HepG2 (cell line): ENCODE measurements at regions not wholly inside any gene's neighbourhood (a gene's known extent, or its start where the extent isn't known, plus 50 kb on each side); places are given as distances from the start of the nearest gene placed in this dataset.

Experiments
- ATAC-seq: fragments of 200-7000 bp; cut with Tn5 transposase; 3 replicates; pipeline ENCODE4 v1.9.1; 2020; ENCODE audit warnings: mild to moderate bottlenecking, moderate library complexity
- BruUV-seq: library from RNA; stranded (reverse); fragments of 400-500 nt; replicated peaks from 2 replicates; lab custom pipeline; 2021; lab: Mats Ljungman, UMichigan
- CTCF ChIA-PET: fragments of 300-600 bp; formaldehyde crosslinking; extraction: SDS; loops from one replicate; lab custom pipeline; 2021; ENCODE audit warnings: low total read pairs, inconsistent platforms, low intra/inter-chr PET ratio; lab: Yijun Ruan, JAX
- POLR2A ChIA-PET: fragments of 350-600 bp; sonication (Branson Sonifier 250); formaldehyde crosslinking; loops from one replicate; lab custom pipeline; 2020; ENCODE audit warnings: antibody characterized with exemption, inconsistent platforms; lab: Yijun Ruan, JAX
- DNase-seq: peaks from one replicate; pipeline ENCODE4 v3.0.0-alpha.2; 2015; ENCODE audit warnings: low spot score
- FAIRE-seq: peaks from 3 replicates; lab custom pipeline; 2011; peaks lifted over from hg19 to GRCh38; lab: Jason Lieb, UNC
- H2AFZ ChIP-seq: one replicate; pipeline ENCODE4 v1.6.1; 2011; ENCODE audit warnings: low read length, inconsistent platforms
- H3K27ac ChIP-seq: fragments of 300-600 bp; 3 replicates; pipeline ENCODE4 v1.8.0; 2011; ENCODE audit warnings: mixed run types, mild to moderate bottlenecking, mixed read lengths, low read length, inconsistent platforms; ENCODE audit not compliant: insufficient read depth; ENCODE audit errors: extremely low read length
- H3K27me3 ChIP-seq, 2 experiments: fragments of 200-600 bp in 1 of 2; 2 replicates in 1 of 2; 3 replicates in 1 of 2; pipeline versions ENCODE4 v1.6.0 to v1.8.0; 2011; ENCODE audit warnings: low read length in 2 of 2, mild to moderate bottlenecking in 2 of 2, moderate library complexity in 2 of 2, inconsistent platforms in 1 of 2; ENCODE audit not compliant: insufficient read depth in 2 of 2, control insufficient read depth in 1 of 2
- H3K36me3 ChIP-seq, 2 experiments: fragments of 200-600 bp in 1 of 2; replicated peaks in 1 of 2; 2 replicates in 1 of 2; 3 replicates in 1 of 2; pipeline versions ENCODE4 v1.5.1 to v1.8.0; 2011; ENCODE audit warnings: low read length in 2 of 2, inconsistent platforms in 1 of 2; ENCODE audit not compliant: insufficient read depth in 2 of 2, control insufficient read depth in 1 of 2
- H3K4me1 ChIP-seq: 2 replicates; pipeline ENCODE4 v1.5.1; 2012; ENCODE audit warnings: low read length, inconsistent platforms; ENCODE audit not compliant: insufficient read depth
- H3K4me2 ChIP-seq: 2 replicates; pipeline ENCODE4 v1.6.0; 2011; ENCODE audit warnings: low read depth, low read length, inconsistent platforms
- H3K4me3 ChIP-seq, 3 experiments: fragments of 200-600 bp in 1 of 3; sonication (generic), shearing (Covaris generic) in 1 of 3; replicated peaks in 1 of 3; 2 replicates each; pipeline ENCODE4 v1.5.1; 2011 to 2016; ENCODE audit warnings: low read length in 3 of 3, inconsistent platforms in 2 of 3, low read depth in 2 of 3, mild to moderate bottlenecking in 2 of 3, control low read depth in 1 of 3, mixed read lengths in 1 of 3; ENCODE audit not compliant: insufficient read depth in 1 of 3
- H3K79me2 ChIP-seq: one replicate; pipeline ENCODE4 v1.6.1; 2011; ENCODE audit warnings: low read length, inconsistent platforms; ENCODE audit not compliant: insufficient read depth
- H3K9ac ChIP-seq: 2 replicates; pipeline ENCODE4 v1.6.0; 2011; ENCODE audit warnings: mild to moderate bottlenecking, low read depth, low read length, inconsistent platforms; ENCODE audit not compliant: insufficient read depth
- H3K9me3 ChIP-seq: 2 replicates; pipeline ENCODE4 v1.5.1; 2012; ENCODE audit warnings: mild to moderate bottlenecking, low read length
- H4K20me1 ChIP-seq: 2 replicates; pipeline ENCODE4 v1.6.0; 2011; ENCODE audit warnings: inconsistent platforms, mild to moderate bottlenecking, low read length, moderate library complexity; ENCODE audit not compliant: insufficient read depth
- FOSL1 ChIP-seq: sonication (generic); formaldehyde crosslinking; IDR thresholded peaks from 2 replicates; pipeline ENCODE4 v1.9.0; 2021; ENCODE audit warnings: missing genetic modification reagents, borderline replicate concordance
- GPBP1L1 ChIP-seq: sonication (generic); formaldehyde crosslinking; IDR thresholded peaks from 2 replicates; pipeline ENCODE4 v1.5.0; 2020; ENCODE audit warnings: mild to moderate bottlenecking, missing genetic modification reagents
- HNRNPK ChIP-seq: fragments of 200-400 bp; formaldehyde crosslinking; IDR thresholded peaks from 2 replicates; pipeline ENCODE4 v1.6.1; 2018; ENCODE audit warnings: low read length, low read depth, moderate library complexity, mild to moderate bottlenecking; ENCODE audit not compliant: poor library complexity, severe bottlenecking
- HOXA5 ChIP-seq: sonication (generic); formaldehyde crosslinking; IDR thresholded peaks from 2 replicates; pipeline ENCODE4 v1.4.0; 2020; ENCODE audit warnings: missing genetic modification reagents
- MXD4 ChIP-seq: IDR thresholded peaks from 2 replicates; pipeline ENCODE4 v1.6.1; 2016; ENCODE audit warnings: mild to moderate bottlenecking, missing biosample characterization, missing genetic modification reagents
- NR2F2 ChIP-seq: IDR thresholded peaks from 2 replicates; pipeline ENCODE4 v1.6.1; 2012; ENCODE audit warnings: low read depth, inconsistent platforms, borderline replicate concordance
- PHF20 ChIP-seq: sonication (generic); formaldehyde crosslinking; IDR thresholded peaks from 2 replicates; pipeline ENCODE4 v1.5.0; 2020; ENCODE audit warnings: mild to moderate bottlenecking, missing genetic modification reagents
- PHF5A ChIP-seq: IDR thresholded peaks from one replicate; pipeline ENCODE4 v1.6.1; 2018; ENCODE audit warnings: low read depth, missing genetic modification reagents; ENCODE audit not compliant: unreplicated experiment
- SAFB2 ChIP-seq: sonication (generic); formaldehyde crosslinking; IDR thresholded peaks from 2 replicates; pipeline ENCODE4 v1.5.1; 2020; ENCODE audit warnings: missing genetic modification reagents, low read depth, mild to moderate bottlenecking, borderline replicate concordance
- SOX5 ChIP-seq: IDR thresholded peaks from 2 replicates; pipeline ENCODE4 v1.6.1; 2016; ENCODE audit warnings: borderline replicate concordance
- ZNF121 ChIP-seq: sonication (generic); formaldehyde crosslinking; IDR thresholded peaks from 2 replicates; pipeline ENCODE4 v1.5.0; 2020; ENCODE audit warnings: mild to moderate bottlenecking, missing genetic modification reagents
- ZNF713 ChIP-seq: sonication (generic); formaldehyde crosslinking; IDR thresholded peaks from 2 replicates; pipeline ENCODE4 v1.4.0; 2020; ENCODE audit warnings: mild to moderate bottlenecking, missing genetic modification reagents
- ZNF775 ChIP-seq: sonication (generic); formaldehyde crosslinking; IDR thresholded peaks from 2 replicates; pipeline ENCODE4 v1.4.0; 2020; ENCODE audit warnings: missing genetic modification reagents, mild to moderate bottlenecking, moderate library complexity, borderline replicate concordance
- WGBS: methylation state at CpG from one replicate; pipeline ENCODE4 v1.1.6; 2017; ENCODE audit warnings: low lambda C conversion rate; 5-methylcytosine and 5-hydroxymethylcytosine counted together
- in situ Hi-C: cut with HindIII; loops from 2 replicates; pipeline ENCODE4 v1.10.0; 2017; ENCODE audit warnings: low pct_unique_long_range_greater_than_20kb; ENCODE audit not compliant: extremely low pct_ligation_motif_present
- intact Hi-C: fragments of 100-400 bp; cut with micrococcal nuclease; formaldehyde crosslinking; loops from one replicate; pipeline ENCODE4 v1.10.0; 2022; ENCODE audit not compliant: unreplicated experiment
- TF ChIP-seq, protein P1 (sequence below): IDR thresholded peaks from 2 replicates; pipeline ENCODE4 v1.6.1; 2012; ENCODE audit warnings: low read length, improper control_type of control experiment

DNA sequence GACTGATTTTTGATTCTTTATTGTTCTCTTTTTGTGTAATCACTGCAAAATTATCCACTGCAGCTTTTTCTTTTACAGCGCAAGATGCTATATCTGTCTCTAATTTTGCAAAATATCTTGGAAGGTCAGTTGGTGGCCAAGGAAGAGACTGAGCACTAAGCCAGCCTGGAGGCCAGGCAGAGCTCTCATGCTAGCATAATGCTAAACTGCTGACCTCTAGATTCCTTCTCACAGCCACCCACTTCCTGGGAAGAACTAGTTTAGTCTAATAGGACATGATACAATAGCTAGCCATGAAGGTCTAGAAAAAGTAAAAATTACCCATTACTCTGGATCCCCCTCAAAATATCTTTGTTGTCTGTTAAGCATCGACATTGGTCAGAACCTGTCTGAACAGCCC is 227.2 kb upstream of the ARHGAP20 start:
- H3K4me3 ChIP-seq = no peak overlapping the region
- no peaks in the 10 kb centered on the region for H3K36me3 ChIP-seq
- CTCF ChIA-PET = no interaction called here
- H3K4me1 ChIP-seq = no peaks in the 10 kb centered on the region
- TF ChIP-seq PHF5A (no peak), FOSL1 (CRISPR knock-in tag) (no peak)
- no peaks in the 10 kb centered on the region for H3K9me3 ChIP-seq
- H3K27ac ChIP-seq = no peak overlapping the region
- DNase-seq = no peak
- H4K20me1 ChIP-seq = no peaks in the 10 kb centered on the region
- no peak for FAIRE-seq
- POLR2A ChIA-PET = no interaction called here
- in situ Hi-C loops (no loop called here), intact Hi-C loops (no loop called here)
- no peak overlapping the region for H2AFZ ChIP-seq
- WGBS = 28% methylated on average over 2 of the region's 2 CpGs
- no peak overlapping the region for H3K4me2 ChIP-seq
- no TSS peak for BruUV-seq
- H3K27me3 ChIP-seq = no peaks in the 10 kb centered on the region
- no peaks in the 10 kb centered on the region for H3K79me2 ChIP-seq
- no peak for ATAC-seq
- no peak overlapping the region for H3K9ac ChIP-seq

DNA sequence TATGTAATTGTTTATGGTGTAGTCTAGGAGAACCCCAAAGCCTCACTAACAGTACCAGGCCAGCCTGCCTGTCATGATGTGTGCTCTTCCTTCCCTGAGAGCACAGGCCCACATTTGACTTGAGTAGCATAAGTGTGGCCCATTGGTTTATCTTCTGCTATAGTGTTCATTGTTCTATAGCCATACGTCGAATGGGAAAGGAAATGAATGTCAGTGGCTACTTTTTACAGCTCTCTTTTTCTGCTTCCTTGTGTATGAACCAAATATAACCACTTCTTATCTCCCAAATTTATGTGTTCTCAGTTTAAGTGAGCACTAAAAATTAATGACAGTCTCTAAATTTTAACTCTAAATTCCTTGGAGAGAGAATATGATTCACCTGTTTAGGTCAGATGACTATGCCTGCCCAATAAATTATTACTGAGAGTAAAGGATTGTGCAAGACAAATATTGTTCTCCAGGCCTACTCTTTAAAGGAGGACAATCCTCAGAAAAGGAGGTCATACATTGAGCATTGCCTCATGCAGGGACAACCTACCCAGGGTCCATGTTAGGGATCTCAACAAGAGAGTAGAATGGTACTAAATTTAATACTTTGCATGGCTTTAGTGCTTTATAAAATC is 222.9 kb upstream of the ARHGAP20 start:
- H3K4me1 ChIP-seq = no peaks in the 10 kb centered on the region
- H3K79me2 ChIP-seq = no peaks in the 10 kb centered on the region
- 0% methylated on average over 2 of the region's 2 CpGs for WGBS
- POLR2A ChIA-PET = no interaction called here
- intact Hi-C loops (no loop called here), in situ Hi-C loops (no loop called here)
- H3K27ac ChIP-seq = no peak overlapping the region
- no peaks in the 10 kb centered on the region for H3K9me3 ChIP-seq
- FAIRE-seq = no peak
- no peaks in the 10 kb centered on the region for H4K20me1 ChIP-seq
- H3K36me3 ChIP-seq = no peaks in the 10 kb centered on the region
- ATAC-seq = no peak
- no peak overlapping the region for H3K4me2 ChIP-seq
- H2AFZ ChIP-seq = no peak overlapping the region
- no peak for DNase-seq
- no peak overlapping the region for H3K9ac ChIP-seq
- H3K4me3 ChIP-seq = no peak overlapping the region
- no peaks in the 10 kb centered on the region for H3K27me3 ChIP-seq
- BruUV-seq = no TSS peak
- CTCF ChIA-PET = no interaction called here
- TF ChIP-seq ZNF775 (CRISPR knock-in tag) = no peak
- TF ChIP-seq SOX5 = no peak
- TF ChIP-seq HNRNPK = no peak
- no peak for TF ChIP-seq GPBP1L1
- no peak for TF ChIP-seq NR2F2
- no peak for TF ChIP-seq ZNF121 (CRISPR knock-in tag)
- no peak for TF ChIP-seq HOXA5
- TF ChIP-seq, protein P1, sequence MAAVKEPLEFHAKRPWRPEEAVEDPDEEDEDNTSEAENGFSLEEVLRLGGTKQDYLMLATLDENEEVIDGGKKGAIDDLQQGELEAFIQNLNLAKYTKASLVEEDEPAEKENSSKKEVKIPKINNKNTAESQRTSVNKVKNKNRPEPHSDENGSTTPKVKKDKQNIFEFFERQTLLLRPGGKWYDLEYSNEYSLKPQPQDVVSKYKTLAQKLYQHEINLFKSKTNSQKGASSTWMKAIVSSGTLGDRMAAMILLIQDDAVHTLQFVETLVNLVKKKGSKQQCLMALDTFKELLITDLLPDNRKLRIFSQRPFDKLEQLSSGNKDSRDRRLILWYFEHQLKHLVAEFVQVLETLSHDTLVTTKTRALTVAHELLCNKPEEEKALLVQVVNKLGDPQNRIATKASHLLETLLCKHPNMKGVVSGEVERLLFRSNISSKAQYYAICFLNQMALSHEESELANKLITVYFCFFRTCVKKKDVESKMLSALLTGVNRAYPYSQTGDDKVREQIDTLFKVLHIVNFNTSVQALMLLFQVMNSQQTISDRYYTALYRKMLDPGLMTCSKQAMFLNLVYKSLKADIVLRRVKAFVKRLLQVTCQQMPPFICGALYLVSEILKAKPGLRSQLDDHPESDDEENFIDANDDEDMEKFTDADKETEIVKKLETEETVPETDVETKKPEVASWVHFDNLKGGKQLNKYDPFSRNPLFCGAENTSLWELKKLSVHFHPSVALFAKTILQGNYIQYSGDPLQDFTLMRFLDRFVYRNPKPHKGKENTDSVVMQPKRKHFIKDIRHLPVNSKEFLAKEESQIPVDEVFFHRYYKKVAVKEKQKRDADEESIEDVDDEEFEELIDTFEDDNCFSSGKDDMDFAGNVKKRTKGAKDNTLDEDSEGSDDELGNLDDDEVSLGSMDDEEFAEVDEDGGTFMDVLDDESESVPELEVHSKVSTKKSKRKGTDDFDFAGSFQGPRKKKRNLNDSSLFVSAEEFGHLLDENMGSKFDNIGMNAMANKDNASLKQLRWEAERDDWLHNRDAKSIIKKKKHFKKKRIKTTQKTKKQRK = no peak
- TF ChIP-seq PHF20 (CRISPR knock-in tag) = no peak
- no peak for TF ChIP-seq SAFB2
- no peak for TF ChIP-seq ZNF713 (CRISPR knock-in tag)
- TF ChIP-seq MXD4 (CRISPR knock-in tag) = no peak
